Stimulated activated CD4-positive, alpha-beta T cell treated with anti-CD3 and anti-CD28 coated beads, Interleukin-15, amount 100 ng/mL, for 1 hour (primary cell): ENCODE measurements at regions not wholly inside any gene's neighbourhood (a gene's known extent, or its start where the extent isn't known, plus 50 kb on each side); places are given as distances from the start of the nearest gene placed in this dataset.

Source experiments
- DNase-seq, 2 donors: peaks; one replicate each; pipeline ENCODE4 v3.0.0-alpha.2; 2020; ENCODE audit warnings: low read depth in 1 of 2, low spot score in 1 of 2

GRCh38 chr13:90099847-90100246 is 1247.6 kb upstream of the MIR17HG start:
- no peak for DNase-seq

DNA sequence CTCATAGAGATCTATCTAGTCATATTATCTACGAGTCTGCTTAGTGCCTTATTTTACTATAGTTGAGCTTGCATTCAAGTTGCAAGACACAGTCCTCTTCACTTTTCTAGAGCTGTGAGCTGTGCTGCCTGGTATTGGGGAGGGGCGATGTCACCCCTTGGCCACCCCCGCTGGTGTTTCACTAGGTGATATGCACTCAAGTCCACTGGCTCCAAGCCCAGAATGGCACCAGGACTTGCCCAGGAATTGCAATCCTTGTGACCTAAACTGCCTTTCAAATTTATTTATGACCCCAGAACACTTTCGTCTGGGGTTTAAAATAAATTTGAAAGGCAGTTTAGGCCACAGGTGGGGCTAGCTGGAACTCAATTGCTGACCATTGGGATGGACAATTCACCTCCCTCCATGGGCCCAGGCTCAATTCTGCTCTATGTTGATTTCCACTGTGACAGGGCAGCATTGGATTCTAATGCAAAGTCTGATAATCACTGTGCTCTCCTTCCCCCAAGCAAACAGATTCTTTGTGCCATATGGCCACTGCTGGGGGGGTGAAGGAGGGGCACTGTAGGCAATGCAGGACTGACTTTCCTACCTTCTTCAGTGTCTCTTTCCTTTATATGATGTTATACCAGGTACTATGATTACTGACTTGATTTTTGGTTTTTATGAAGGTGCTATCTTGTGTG is 1244.2 kb upstream of the MIR17HG start:
- no peak for DNase-seq

- DNase-seq = no peak
Observed at GRCh38 chr13:90104764-90105163, 1242.7 kb upstream of the MIR17HG start.

DNA sequence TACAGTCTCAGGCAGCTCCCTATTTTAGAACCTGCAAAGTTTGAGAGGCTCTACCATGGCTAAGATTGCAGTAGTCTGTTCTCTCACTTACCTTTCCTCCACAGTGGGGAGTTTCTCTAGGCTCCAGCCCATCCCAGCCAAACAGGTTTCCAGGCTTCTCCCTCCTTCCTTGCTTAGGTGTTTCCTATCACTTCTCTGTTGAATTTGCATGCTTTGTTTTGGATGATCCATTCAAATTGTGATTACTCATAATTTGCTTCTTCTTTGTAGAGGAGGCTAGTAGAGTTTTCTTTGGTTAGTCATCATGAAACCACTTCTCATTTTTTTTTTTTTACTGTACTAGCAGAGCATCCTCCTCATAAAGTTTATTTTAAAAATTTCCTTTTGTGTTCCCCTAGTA is 1242.2 kb upstream of the MIR17HG start:
- no peak for DNase-seq

- DNase-seq = no peak
Observed at GRCh38 chr13:90105849-90106496, 1241.5 kb upstream of the MIR17HG start.

DNA sequence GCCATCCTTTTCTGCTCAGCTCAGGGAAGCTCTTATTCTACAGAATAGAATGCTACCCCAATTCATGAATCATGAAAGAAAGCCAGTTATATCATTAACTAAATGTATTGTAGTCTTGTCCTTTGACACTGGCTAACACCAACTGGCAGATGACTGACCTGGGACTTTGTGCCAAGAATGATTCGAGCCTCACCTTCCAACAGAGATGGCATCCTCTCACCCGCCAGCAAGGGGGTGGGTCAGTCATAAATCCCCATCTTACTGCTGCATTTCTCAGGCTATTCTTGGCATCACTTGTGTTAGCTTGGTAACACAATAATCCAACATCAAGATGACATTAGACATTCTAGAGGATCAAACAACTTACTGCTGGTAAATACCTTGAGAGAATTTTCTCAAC is 1239.8 kb upstream of the MIR17HG start:
- no peak for DNase-seq

- DNase-seq = no peak
Observed at GRCh38 chr13:90108547-90108946, 1238.9 kb upstream of the MIR17HG start.

DNA sequence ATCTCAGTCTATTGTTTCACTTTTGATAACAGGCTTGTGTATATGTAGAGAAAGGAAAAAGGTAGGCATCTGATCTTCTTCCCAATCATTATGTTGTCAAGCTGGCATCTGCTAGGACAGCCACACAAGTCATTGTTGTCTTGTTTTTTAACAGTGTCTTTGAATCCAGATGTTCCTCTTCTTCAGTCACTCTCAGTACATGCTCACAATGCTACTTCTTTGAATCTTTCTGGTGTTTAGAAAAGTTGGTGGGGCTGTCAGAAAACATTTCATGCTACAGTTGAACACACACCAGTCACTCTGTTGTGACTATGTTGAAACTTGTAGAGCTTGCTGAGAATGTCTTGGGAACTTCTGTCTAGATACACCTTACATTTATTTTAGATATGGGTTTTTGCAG is 1231.4 kb upstream of the MIR17HG start:
- DNase-seq = no peak

- no peak for DNase-seq
Observed at GRCh38 chr13:90118467-90119071, 1228.9 kb upstream of the MIR17HG start.

GRCh38 chr13:90120026-90120425 is 1227.5 kb upstream of the MIR17HG start:
- DNase-seq = no peak

DNA sequence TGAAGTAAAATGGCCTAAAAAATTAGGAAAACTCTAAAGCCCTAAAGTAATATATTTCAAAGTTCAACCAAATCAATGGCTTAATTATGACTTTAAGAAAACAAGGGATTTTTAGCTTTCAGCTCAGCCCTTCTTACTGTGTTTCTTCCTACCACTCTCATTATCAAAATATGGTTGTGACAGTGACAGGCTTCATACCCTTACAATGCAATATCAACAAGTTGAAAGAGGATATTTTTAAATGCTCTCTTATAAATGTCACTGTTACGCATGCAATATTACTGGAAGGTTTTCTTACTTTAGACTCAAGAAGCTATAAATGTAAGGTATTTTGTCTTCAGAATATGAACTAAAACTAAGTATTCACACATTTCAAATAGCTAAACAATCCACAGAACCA is 1225.7 kb upstream of the MIR17HG start:
- DNase-seq = no peak

GRCh38 chr13:90122531-90122930 is 1225.0 kb upstream of the MIR17HG start:
- DNase-seq = no peak

- DNase-seq = no peak
Observed at GRCh38 chr13:90135558-90135957, 1211.9 kb upstream of the MIR17HG start.

GRCh38 chr13:90142251-90142650 is 1205.2 kb upstream of the MIR17HG start:
- no peak for DNase-seq

GRCh38 chr13:90154311-90154960 is 1193.1 kb upstream of the MIR17HG start:
- no peak for DNase-seq

DNA sequence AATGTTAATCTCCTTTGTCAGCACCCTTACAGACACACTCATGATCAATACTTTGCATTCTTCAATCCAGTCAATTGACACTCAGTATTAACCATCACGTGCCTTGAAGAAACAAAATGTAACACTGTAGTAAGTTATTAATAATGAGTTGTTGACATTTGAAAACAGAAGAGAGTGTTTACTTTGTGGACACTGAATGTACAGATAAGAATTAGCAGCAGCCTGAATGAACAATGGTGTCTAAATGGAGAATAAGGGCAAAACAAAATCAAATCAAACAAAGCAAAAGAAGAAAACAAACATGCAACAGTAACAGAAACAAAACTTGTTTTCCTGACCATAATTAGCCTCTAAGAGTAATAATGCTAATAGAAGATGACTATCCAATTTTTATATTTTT is 1191.1 kb upstream of the MIR17HG start:
- DNase-seq = no peak

DNA sequence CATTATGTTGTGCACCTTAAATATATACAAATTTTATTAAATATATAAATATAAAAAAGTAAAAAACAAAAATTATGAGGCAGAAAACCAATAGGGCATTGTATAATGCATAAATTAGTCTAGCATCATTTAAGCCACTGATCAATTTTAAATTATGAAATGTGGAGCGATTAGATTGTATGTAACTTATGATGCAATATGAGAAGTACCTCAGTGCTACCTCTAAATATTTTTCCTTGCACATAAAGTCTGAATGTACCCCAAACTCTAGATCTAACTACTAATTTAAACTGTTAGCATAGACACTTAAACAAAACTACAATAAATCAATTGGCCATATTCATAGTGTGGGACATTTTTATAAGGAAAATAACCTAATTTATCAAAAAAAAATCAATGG is 1178.5 kb upstream of the MIR17HG start:
- DNase-seq = no peak

GRCh38 chr13:90170208-90170607 is 1177.3 kb upstream of the MIR17HG start:
- DNase-seq = no peak

GRCh38 chr13:90171649-90172048 is 1175.8 kb upstream of the MIR17HG start:
- DNase-seq = no peak

- no peak for DNase-seq
Observed at GRCh38 chr13:90177512-90177911, 1170.0 kb upstream of the MIR17HG start.

- no peak for DNase-seq
Observed at GRCh38 chr13:90184355-90184754, 1163.1 kb upstream of the MIR17HG start.

GRCh38 chr13:90185734-90186133 is 1161.8 kb upstream of the MIR17HG start:
- DNase-seq = no peak
